Endothelial cell (in vitro differentiated cells): ENCODE measurements at regions not wholly inside any gene's neighbourhood (a gene's known extent, or its start where the extent isn't known, plus 50 kb on each side); places are given as distances from the start of the nearest gene placed in this dataset.

Source experiments
- DNase-seq: peaks from one replicate; pipeline ENCODE4 v3.0.0; 2021; ENCODE audit warnings: low spot score
- H3K27ac Mint-ChIP-seq: one replicate; pipeline ENCODE4 v1.8.0; 2021; ENCODE audit warnings: mixed read lengths, inconsistent platforms; ENCODE audit not compliant: unreplicated experiment
- H3K27me3 Mint-ChIP-seq: one replicate; pipeline ENCODE4 v1.8.0; 2021; ENCODE audit warnings: mild to moderate bottlenecking, moderate library complexity, mixed read lengths, inconsistent platforms; ENCODE audit not compliant: unreplicated experiment
- H3K36me3 Mint-ChIP-seq: one replicate; pipeline ENCODE4 v1.8.0; 2021; ENCODE audit warnings: mild to moderate bottlenecking, low read depth, mixed read lengths, inconsistent platforms; ENCODE audit not compliant: unreplicated experiment
- H3K4me1 Mint-ChIP-seq: one replicate; pipeline ENCODE4 v1.8.0; 2021; ENCODE audit warnings: mild to moderate bottlenecking, mixed read lengths, inconsistent platforms; ENCODE audit not compliant: unreplicated experiment
- H3K4me3 Mint-ChIP-seq: one replicate; pipeline ENCODE4 v1.8.0; 2021; ENCODE audit warnings: mild to moderate bottlenecking, mixed read lengths, inconsistent platforms; ENCODE audit not compliant: unreplicated experiment
- H3K9me3 Mint-ChIP-seq: one replicate; pipeline ENCODE4 v1.8.0; 2021; ENCODE audit warnings: mixed read lengths, inconsistent platforms; ENCODE audit not compliant: unreplicated experiment
- CTCF ChIP-seq: fragments of 200-600 bp; sonication (generic); IDR thresholded peaks from one replicate; pipeline ENCODE4 v1.5.0; 2021; ENCODE audit warnings: antibody characterized with exemption; ENCODE audit not compliant: unreplicated experiment

GRCh38 chr5:116881921-116882531, 307.4 kb upstream of the SEMA6A start:
- H3K4me3 Mint-ChIP-seq = no peak overlapping the region
- no peak overlapping the region for H3K27ac Mint-ChIP-seq
- H3K36me3 Mint-ChIP-seq = no peaks in the 10 kb centered on the region
- TF ChIP-seq CTCF = no peak
- no peaks in the 10 kb centered on the region for H3K27me3 Mint-ChIP-seq
- H3K4me1 Mint-ChIP-seq = no peaks in the 10 kb centered on the region
- no peak for DNase-seq
- H3K9me3 Mint-ChIP-seq = no peaks in the 10 kb centered on the region

- no peak for TF ChIP-seq CTCF
- no peak overlapping the region for H3K4me3 Mint-ChIP-seq
- no peak overlapping the region for H3K27ac Mint-ChIP-seq
- no peaks in the 10 kb centered on the region for H3K27me3 Mint-ChIP-seq
- no peaks in the 10 kb centered on the region for H3K4me1 Mint-ChIP-seq
- H3K36me3 Mint-ChIP-seq = no peaks in the 10 kb centered on the region
- no peak for DNase-seq
- H3K9me3 Mint-ChIP-seq = no peaks in the 10 kb centered on the region
Measured at GRCh38 chr5:116880601-116881000, 306.0 kb upstream of the SEMA6A start.

- Mint-ChIP-seq H3K9me3 (no peaks in the 10 kb centered on the region), H3K4me3 (no peak overlapping the region), H3K4me1 (no peaks in the 10 kb centered on the region), H3K27me3 (no peaks in the 10 kb centered on the region), H3K36me3 (no peaks in the 10 kb centered on the region), H3K27ac (no peak overlapping the region)
- DNase-seq = no peak
- TF ChIP-seq CTCF = no peak
Measured at GRCh38 chr5:116880150-116880549, 305.5 kb upstream of the SEMA6A start.

- no peaks in the 10 kb centered on the region for H3K36me3 Mint-ChIP-seq
Measured at GRCh38 chr5:116876240-116876840, 301.7 kb upstream of the SEMA6A start.

More at GRCh38 chr5:116876240-116876840, 301.7 kb upstream of the SEMA6A start:
- Mint-ChIP-seq H3K4me1 (no peaks in the 10 kb centered on the region), H3K27ac (no peak overlapping the region), H3K9me3 (no peaks in the 10 kb centered on the region), H3K4me3 (no peak overlapping the region), H3K27me3 (no peaks in the 10 kb centered on the region)
- DNase-seq = no peak
- no peak for TF ChIP-seq CTCF
